CD4-positive, alpha-beta T cell treated with Interleukin-17A for 1 hour (primary cell): ENCODE measurements at regions not wholly inside any gene's neighbourhood (a gene's known extent, or its start where the extent isn't known, plus 50 kb on each side); places are given as distances from the start of the nearest gene placed in this dataset.

ENCODE experiments used
- DNase-seq: peaks from one replicate; pipeline ENCODE4 v3.0.0-alpha.2; 2020

GRCh38 chr1:201690528-201690927 is 138.4 kb upstream of the IPO9 start:
- no peak for DNase-seq

- no peak for DNase-seq
These were observed 137.0 kb upstream of the IPO9 start for GRCh38 chr1:201691716-201692554.

- DNase-seq = no peak
These were observed 136.2 kb upstream of the IPO9 start for GRCh38 chr1:201692555-201693394.

- DNase-seq = no peak
These were observed 134.9 kb upstream of the IPO9 start for GRCh38 chr1:201693890-201694607.

GRCh38 chr1:201694608-201695335 is 134.2 kb upstream of the IPO9 start:
- DNase-seq = no peak

GRCh38 chr1:201695607-201696006 is 133.3 kb upstream of the IPO9 start:
- DNase-seq = no peak

GRCh38 chr1:201696217-201696761 is 132.7 kb upstream of the IPO9 start:
- no peak for DNase-seq

GRCh38 chr1:201697174-201697573 is 131.8 kb upstream of the IPO9 start:
- no peak for DNase-seq

- DNase-seq = no peak
These were observed 127.1 kb upstream of the IPO9 start for GRCh38 chr1:201701831-201702230.

- DNase-seq = no peak
These were observed 126.0 kb upstream of the IPO9 start for GRCh38 chr1:201702936-201703335.

- peak; percentile 43 for DNase-seq
These were observed 125.1 kb upstream of the IPO9 start for GRCh38 chr1:201703621-201704438.

GRCh38 chr1:201704439-201704792 is 124.5 kb upstream of the IPO9 start:
- DNase-seq = no peak

- DNase-seq = no peak
These were observed 123.6 kb upstream of the IPO9 start for GRCh38 chr1:201705389-201705788.

- no peak for DNase-seq
These were observed 122.8 kb upstream of the IPO9 start for GRCh38 chr1:201706109-201706508.

GRCh38 chr1:201707027-201707426 is 121.9 kb upstream of the IPO9 start:
- DNase-seq = no peak

- no peak for DNase-seq
These were observed 121.3 kb upstream of the IPO9 start for GRCh38 chr1:201707656-201708055.

GRCh38 chr1:201708085-201708512 is 120.9 kb upstream of the IPO9 start:
- DNase-seq = no peak

GRCh38 chr1:201708691-201709090 is 120.3 kb upstream of the IPO9 start:
- no peak for DNase-seq

GRCh38 chr1:201709564-201710295 is 119.2 kb upstream of the IPO9 start:
- DNase-seq = peak; percentile 36
